Liver (tissue), 8 donors: ENCODE measurements at regions not wholly inside any gene's neighbourhood (a gene's known extent, or its start where the extent isn't known, plus 50 kb on each side); places are given as distances from the start of the nearest gene placed in this dataset.
A peak's percentile ranks its signal among the peaks of the same experiment; 100 is the strongest.

ENCODE experiments used
- DNase-seq: peaks from one replicate; pipeline ENCODE4 v3.0.0-alpha.2; 2017; ENCODE audit warnings: low spot score
- H3K27ac ChIP-seq, 2 donors: one replicate each; pipeline ENCODE4 v1.7.0; 2013; ENCODE audit warnings: inconsistent platforms in 2 of 2, low read length in 2 of 2, control low read depth in 1 of 2, low read depth in 1 of 2, mild to moderate bottlenecking in 1 of 2
- H3K27me3 ChIP-seq, 4 donors: one replicate each; pipeline versions ENCODE4 v1.6.1 to v1.7.0; 2013; ENCODE audit warnings: low read length in 3 of 4, inconsistent platforms in 1 of 4, mild to moderate bottlenecking in 1 of 4, moderate library complexity in 1 of 4; ENCODE audit not compliant: control insufficient read depth in 4 of 4, insufficient read depth in 4 of 4
- H3K36me3 ChIP-seq, 4 donors: one replicate each; pipeline versions ENCODE4 v1.6.1 to v1.7.0; 2013; ENCODE audit warnings: low read length in 3 of 4, mild to moderate bottlenecking in 3 of 4, low read depth in 1 of 4, moderate library complexity in 1 of 4; ENCODE audit not compliant: control insufficient read depth in 4 of 4, insufficient read depth in 3 of 4
- H3K4me1 ChIP-seq, 4 donors: one replicate each; pipeline versions ENCODE4 v1.6.1 to v1.7.0; 2013; ENCODE audit warnings: low read length in 3 of 4, mild to moderate bottlenecking in 3 of 4, moderate library complexity in 1 of 4; ENCODE audit not compliant: control insufficient read depth in 4 of 4, insufficient read depth in 4 of 4
- H3K4me3 ChIP-seq, 3 donors: one replicate each; pipeline versions ENCODE4 v1.6.1 to v1.7.0; 2013; ENCODE audit warnings: low read length in 3 of 3, control low read depth in 1 of 3, low read depth in 1 of 3, mild to moderate bottlenecking in 1 of 3
- H3K9ac ChIP-seq, 2 donors: one replicate each; pipeline ENCODE4 v1.7.0; 2013; ENCODE audit warnings: low read length in 2 of 2, mild to moderate bottlenecking in 2 of 2, moderate library complexity in 2 of 2, control low read depth in 1 of 2, low read depth in 1 of 2
- H3K9me3 ChIP-seq, 4 donors: one replicate each; pipeline versions ENCODE4 v1.6.1 to v1.7.0; 2013; ENCODE audit warnings: low read length in 3 of 4; ENCODE audit not compliant: control insufficient read depth in 4 of 4
- ATF3 ChIP-seq: IDR thresholded peaks from 2 replicates; pipeline ENCODE4 v1.6.1; 2016; ENCODE audit warnings: antibody characterized with exemption
- CTCF ChIP-seq: fragments of 150-350 bp; IDR thresholded peaks from 2 replicates; pipeline ENCODE4 v1.5.1; 2017; ENCODE audit warnings: improper control_type of control experiment, low read depth, low read length; ENCODE audit not compliant: missing input control
- EGR1 ChIP-seq, 2 donors: IDR thresholded peaks; 2 replicates each; pipeline ENCODE4 v1.6.1; 2016 to 2018; ENCODE audit warnings: antibody characterized with exemption in 2 of 2, low read depth in 2 of 2
- FOXA1 ChIP-seq: IDR thresholded peaks from 2 replicates; pipeline ENCODE4 v1.6.1; 2016; ENCODE audit warnings: antibody characterized with exemption
- FOXA2 ChIP-seq: IDR thresholded peaks from 2 replicates; pipeline ENCODE4 v1.6.1; 2016; ENCODE audit warnings: antibody characterized with exemption
- GABPA ChIP-seq, 2 donors: IDR thresholded peaks in 1 of 2; conservative IDR thresholded peaks in 1 of 2; 2 replicates each; pipeline ENCODE4 v1.6.1; 2016; ENCODE audit warnings: antibody characterized with exemption in 2 of 2, mild to moderate bottlenecking in 1 of 2, moderate library complexity in 1 of 2
- HNF4A ChIP-seq, 2 donors: conservative IDR thresholded peaks; 2 replicates each; pipeline ENCODE4 v1.6.1; 2016; ENCODE audit warnings: antibody characterized with exemption in 2 of 2, mild to moderate bottlenecking in 2 of 2
- HNF4G ChIP-seq: IDR thresholded peaks from 2 replicates; pipeline ENCODE4 v1.6.1; 2016; ENCODE audit warnings: antibody characterized with exemption
- JUND ChIP-seq, 2 donors: IDR thresholded peaks; 2 replicates each; pipeline ENCODE4 v1.6.1; 2016; ENCODE audit warnings: antibody characterized with exemption in 2 of 2
- MAX ChIP-seq: IDR thresholded peaks from 2 replicates; pipeline ENCODE4 v1.6.1; 2016; ENCODE audit warnings: antibody characterized with exemption
- NR2F2 ChIP-seq: IDR thresholded peaks from 2 replicates; pipeline ENCODE4 v1.6.1; 2016; ENCODE audit warnings: antibody characterized with exemption
- RAD21 ChIP-seq, 2 donors: IDR thresholded peaks; 2 replicates each; pipeline ENCODE4 v1.6.1; 2016; ENCODE audit warnings: antibody characterized with exemption in 2 of 2, mild to moderate bottlenecking in 2 of 2
- REST ChIP-seq: IDR thresholded peaks from 2 replicates; pipeline ENCODE4 v1.6.1; 2016; ENCODE audit warnings: antibody characterized with exemption, mild to moderate bottlenecking
- RXRA ChIP-seq, 2 donors: IDR thresholded peaks; 2 replicates each; pipeline ENCODE4 v1.6.1; 2017 to 2018; ENCODE audit warnings: antibody characterized with exemption in 2 of 2, mild to moderate bottlenecking in 1 of 2
- SP1 ChIP-seq: IDR thresholded peaks from 2 replicates; pipeline ENCODE4 v1.6.1; 2018; ENCODE audit warnings: antibody characterized with exemption, mild to moderate bottlenecking
- TAF1 ChIP-seq: conservative IDR thresholded peaks from 2 replicates; pipeline ENCODE4 v1.6.1; 2016; ENCODE audit warnings: antibody characterized with exemption, mild to moderate bottlenecking
- YY1 ChIP-seq: IDR thresholded peaks from 2 replicates; pipeline ENCODE4 v1.6.1; 2016; ENCODE audit warnings: antibody characterized with exemption, mild to moderate bottlenecking
- ZBTB33 ChIP-seq: IDR thresholded peaks from 2 replicates; pipeline ENCODE4 v1.6.1; 2016; ENCODE audit warnings: antibody characterized with exemption
- WGBS: extraction: QIAGEN DNeasy Blood & Tissue Kit; methylation state at CpG from one replicate; pipeline ENCODE4 v1.1.7; 2013; 5-methylcytosine and 5-hydroxymethylcytosine counted together
- donor health status: healthy.
- donor health status: healthy.
- donor health status: healthy.
- donor health status: healthy.
- donor health status: healthy.

- no peak overlapping the region for H3K9ac ChIP-seq
- TF ChIP-seq CTCF, result no peak
- no peak for TF ChIP-seq EGR1 (IDR thresholded peaks at IDR 0.05; ENCODE audit: low read depth in 2 of 2)
- H3K27ac ChIP-seq, result no peak overlapping the region
- H3K36me3 ChIP-seq, result no peaks in the 10 kb centered on the region
- peak; percentile 35 for DNase-seq
- 56% methylated on average over 10 of the region's 10 CpGs for WGBS
- H3K4me1 ChIP-seq, result no peaks in the 10 kb centered on the region
- no peaks in the 10 kb centered on the region for H3K27me3 ChIP-seq
- H3K9me3 ChIP-seq, result peaks cover 0 to 4% (median 0%) of the 10 kb centered on the region in 4 donors
- no peak overlapping the region for H3K4me3 ChIP-seq
Observed at GRCh38 chr22:27372969-27373670, 428.4 kb downstream of the MN1 start.

GRCh38 chr22:27377501-27378295 lies 423.9 kb downstream of the MN1 start:
- DNase-seq, result no peak
- TF ChIP-seq JUND (IDR thresholded peaks at IDR 0.05) (no peak), RXRA (IDR thresholded peaks at IDR 0.05) (no peak), GABPA (IDR thresholded peaks at IDR 0.05 in 1 of 2, conservative IDR thresholded peaks at IDR 0.05 in 1 of 2) (no peak), CTCF (no peak), RAD21 (IDR thresholded peaks at IDR 0.05) (no peak), YY1 (no peak), ATF3 (no peak), HNF4G (no peak), REST (no peak), ZBTB33 (no peak), SP1 (no peak), FOXA1 (no peak), MAX (no peak), FOXA2 (no peak), TAF1 (no peak), EGR1 (IDR thresholded peaks at IDR 0.05; ENCODE audit: low read depth in 2 of 2) (no peak), NR2F2 (no peak), HNF4A (conservative IDR thresholded peaks at IDR 0.05) (no peak)
- no peak overlapping the region for H3K9ac ChIP-seq

More at GRCh38 chr22:27377501-27378295, 423.9 kb downstream of the MN1 start:
- WGBS, result 71% methylated on average over 17 of the region's 17 CpGs
- Histone ChIP-seq H3K9me3 (no peaks in the 10 kb centered on the region), H3K4me1 (no peaks in the 10 kb centered on the region), H3K4me3 (no peak overlapping the region), H3K27me3 (peaks cover 0 to 13% (median 0%) of the 10 kb centered on the region in 4 donors), H3K27ac (no peak overlapping the region), H3K36me3 (no peaks in the 10 kb centered on the region)
